IPS-NIHi7 (cell line): ENCODE measurements at regions not wholly inside any gene's neighbourhood (a gene's known extent, or its start where the extent isn't known, plus 50 kb on each side); places are given as distances from the start of the nearest gene placed in this dataset.

ENCODE experiments used
- DNase-seq: peaks from one replicate; pipeline ENCODE4 v3.0.0; 2012; ENCODE audit warnings: mixed read lengths; ENCODE audit errors: extremely low spot score

DNA sequence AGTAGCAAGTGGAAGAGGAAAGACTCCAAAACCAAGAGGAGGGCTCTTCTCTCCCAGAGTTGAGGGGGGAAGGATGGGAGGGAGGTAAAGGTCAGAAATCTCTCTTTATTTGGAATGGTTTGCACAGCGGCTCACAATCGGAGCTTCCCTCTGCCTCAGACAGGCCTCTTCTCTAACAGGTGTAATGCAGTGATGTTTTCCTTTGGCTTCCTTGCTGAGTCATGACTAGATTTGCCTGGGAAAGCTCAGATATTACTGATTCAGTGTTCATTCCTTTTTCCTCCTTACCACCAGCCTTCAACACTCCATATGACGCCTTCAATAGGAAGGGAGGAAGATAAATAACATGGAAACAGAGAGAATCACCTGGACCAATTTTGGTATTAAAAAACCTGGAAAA is 136.6 kb downstream of the RNF152 start:
- no peak for DNase-seq

DNA sequence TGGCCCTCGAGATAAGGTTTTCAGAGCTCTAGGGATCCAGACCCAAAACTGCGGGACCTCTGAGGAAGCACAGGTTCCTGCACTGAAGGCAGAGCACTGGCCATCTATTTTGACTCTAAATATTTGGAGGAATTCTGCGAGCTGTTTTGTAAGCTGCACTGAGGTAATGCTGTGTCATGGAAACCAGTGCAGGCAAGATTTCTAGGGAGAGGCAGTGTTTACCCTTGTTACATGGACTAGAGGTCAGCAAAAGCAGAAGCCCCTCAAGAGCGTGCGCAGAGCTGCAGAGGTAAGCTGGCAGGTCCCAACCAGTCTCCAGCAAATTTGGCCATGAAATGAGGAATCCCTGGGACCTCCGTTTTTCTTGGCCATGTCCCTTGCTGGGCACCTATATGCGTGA is 137.3 kb downstream of the RNF152 start:
- no peak for DNase-seq

DNA sequence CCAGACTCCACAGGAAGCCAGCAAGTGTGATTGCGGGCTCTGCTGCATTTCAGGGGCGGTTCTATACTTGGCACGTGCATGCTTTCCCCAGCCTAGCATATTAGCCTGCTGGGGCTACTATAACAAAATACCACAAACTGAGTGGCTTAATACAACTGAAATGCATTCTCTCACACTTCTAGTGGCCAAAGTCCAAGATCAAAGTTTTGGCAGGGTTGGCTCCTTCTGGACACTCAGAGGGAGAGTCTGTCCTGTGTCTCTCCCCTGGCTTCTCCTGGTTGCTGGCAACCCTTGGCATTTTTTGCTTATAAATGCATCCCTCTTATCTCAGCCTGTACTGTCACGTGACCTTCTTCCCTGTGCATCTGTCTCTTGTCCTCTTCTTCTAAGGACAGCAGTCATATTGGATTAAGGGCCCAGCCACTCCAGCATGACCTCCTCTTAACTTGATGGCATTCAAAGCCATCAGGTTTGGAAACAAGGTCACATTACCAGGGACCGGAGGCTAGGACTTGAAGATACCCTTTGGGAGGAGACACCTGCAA is 138.7 kb downstream of the RNF152 start:
- no peak for DNase-seq

DNA sequence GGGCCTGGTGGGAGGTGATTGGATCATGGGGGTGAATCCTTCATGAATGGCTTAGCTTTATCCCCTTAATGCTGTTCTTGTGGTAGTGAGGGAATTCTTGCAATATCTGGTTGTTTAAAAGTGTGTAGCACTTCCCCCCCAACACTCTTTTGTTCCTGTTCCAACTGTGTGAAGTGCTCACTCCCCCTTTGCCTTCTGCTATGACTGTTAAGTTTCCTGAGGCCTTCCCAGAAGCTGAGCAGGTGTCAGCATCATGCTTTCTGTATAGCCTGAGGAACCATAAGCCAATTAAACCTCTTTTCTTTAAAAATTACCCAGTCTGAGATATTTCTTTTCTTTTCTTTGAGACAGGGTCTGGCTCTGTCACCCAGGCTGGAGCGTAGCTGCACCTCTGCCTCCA is 139.4 kb downstream of the RNF152 start:
- DNase-seq = no peak

DNA sequence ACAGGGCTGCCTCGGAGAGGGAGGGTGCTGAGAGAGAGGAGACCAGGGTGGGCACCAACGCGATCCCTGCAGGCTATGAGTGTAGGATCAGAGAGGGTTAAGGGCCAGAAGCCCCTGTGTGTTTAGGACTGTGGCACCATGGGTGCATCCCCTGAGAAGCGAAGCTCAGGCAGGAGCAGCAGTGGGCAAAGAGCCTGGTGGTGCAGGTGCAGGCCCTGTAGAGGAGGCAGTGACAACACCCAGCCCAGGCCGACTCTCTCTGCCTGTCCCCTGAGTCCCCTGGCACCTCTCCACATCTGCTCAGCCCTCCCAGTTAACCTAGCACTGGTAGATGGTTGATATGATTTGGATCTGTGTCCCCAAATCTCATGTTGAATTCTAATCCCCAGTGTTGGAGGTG is 139.8 kb downstream of the RNF152 start:
- DNase-seq = no peak

DNA sequence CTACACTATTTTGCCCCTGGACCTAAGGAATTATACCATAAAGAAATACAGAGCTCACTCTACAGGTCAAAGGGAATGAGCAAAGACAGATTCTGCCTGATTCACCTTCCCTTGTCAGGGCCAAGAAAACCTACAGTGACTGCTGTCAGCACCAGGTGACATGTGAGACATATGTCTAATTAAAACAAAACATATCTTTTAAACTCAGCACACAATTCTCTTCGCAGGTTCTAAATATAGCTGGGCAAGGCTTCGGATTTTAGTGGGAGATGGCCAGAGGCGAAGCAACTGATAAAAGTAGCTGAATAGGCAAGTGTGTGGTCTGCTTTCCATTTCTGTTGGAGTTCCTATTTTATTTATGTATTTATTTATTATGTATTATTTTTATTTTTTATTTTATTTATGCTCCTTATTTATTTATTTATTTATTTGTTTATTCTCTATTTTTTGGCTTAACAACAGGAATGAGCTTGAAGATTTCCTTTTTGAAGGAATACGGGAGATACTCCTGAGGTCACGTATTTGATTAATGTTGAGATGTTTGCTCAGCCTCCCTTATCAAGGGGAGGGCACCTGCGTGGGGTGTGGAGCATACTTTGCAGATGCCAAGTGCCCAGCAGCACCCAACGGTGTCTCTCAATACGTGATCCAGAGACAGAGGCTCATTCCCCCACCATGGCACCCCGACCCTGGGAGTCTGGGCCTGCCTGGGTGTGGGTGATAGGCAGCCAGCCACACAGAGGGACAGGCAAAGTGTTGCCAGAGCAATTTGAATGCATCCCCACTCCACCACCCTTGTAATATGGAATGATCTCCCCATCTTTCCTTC is 141.8 kb downstream of the RNF152 start:
- DNase-seq = no peak

DNA sequence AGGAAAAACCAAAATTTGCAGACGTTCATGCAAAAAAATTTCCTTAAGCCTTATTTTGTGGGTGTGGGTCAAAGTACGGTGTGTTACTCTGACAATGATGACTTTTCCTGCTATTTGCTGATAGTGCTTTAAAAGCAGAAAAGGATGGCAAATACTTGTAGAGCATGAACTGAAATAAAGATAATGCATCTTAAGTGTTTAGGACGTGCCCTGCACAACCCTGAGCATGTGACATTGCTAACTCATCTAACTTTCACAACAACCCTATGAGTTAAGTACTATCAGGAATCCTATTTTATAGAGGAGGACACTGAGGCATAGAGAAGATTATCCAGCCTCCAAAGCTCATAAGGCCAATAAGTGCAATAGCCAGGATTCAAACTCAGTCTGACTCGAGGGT is 143.3 kb downstream of the RNF152 start:
- no peak for DNase-seq

DNA sequence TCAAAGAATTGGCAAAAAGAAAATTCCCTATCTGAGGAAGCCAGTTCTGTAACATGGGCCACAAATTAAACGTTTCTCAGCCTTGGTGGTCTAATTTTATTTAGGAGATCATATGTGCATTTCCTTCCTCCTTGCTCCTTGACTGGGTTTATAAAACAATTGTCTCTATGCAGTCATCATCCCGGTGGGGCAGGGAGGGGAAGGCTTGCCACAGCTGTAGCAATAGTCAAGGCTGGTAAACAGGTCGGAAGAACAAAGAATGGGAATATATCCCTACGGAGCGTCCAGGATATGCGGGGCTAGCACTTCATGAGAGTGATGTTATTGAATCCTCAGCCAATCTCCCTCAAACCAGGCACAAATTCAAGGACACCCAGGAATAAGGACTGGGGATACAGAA is 143.8 kb downstream of the RNF152 start:
- DNase-seq = no peak

DNA sequence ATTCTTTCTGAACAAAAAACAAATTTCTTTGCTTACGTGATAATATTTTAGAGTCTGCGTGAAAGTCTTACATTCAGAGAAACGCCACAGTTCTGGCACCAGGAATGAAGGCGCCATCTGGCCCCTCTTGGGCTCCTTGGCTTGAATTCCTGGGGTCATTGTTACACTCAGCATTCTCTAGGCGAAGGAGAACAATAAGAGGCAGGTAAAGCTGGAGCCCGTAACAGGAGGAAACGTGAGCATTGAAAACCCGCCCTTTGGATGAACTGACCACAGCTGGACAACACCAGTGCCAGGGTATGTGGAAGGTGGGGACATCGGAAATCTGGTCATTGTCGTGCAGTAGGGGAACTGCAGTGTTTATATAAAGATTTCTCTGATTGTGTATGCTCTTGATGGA is 144.8 kb downstream of the RNF152 start:
- DNase-seq = no peak

DNA sequence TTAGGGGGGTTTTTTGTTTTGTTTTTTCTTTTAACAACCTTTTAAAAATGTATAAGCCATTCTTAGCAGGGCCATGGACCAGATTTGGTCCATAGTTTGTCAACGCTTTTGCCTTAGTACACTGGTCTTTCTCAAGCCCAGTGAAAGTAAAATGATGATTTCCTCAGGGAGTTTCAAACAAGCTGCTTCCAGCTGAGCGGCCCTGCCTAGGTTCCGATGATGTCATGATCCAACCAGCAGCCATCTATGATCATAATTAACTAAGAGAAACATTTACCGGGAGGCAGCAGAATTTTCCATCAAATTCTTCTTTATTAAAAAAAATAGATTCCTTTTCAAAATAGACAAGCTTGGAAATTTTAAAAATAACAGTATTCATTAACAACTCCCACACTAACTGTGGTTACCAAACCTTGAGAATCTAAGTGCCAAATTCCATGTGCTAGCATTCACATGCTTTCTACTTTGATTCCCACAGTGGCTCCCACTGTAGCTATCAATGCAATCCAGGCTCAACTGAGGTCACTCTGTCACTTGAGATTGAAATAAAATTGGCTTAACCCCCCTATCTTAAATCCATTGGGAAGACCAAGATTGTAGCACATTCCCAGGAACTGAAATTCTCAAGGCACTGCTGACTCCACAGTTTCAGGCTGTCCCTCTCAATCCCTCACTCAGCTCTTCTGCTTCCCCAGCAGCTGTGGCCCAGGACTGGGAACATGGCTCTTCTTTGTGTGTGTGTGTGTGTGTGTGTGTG is 148.9 kb downstream of the RNF152 start:
- no peak for DNase-seq

DNA sequence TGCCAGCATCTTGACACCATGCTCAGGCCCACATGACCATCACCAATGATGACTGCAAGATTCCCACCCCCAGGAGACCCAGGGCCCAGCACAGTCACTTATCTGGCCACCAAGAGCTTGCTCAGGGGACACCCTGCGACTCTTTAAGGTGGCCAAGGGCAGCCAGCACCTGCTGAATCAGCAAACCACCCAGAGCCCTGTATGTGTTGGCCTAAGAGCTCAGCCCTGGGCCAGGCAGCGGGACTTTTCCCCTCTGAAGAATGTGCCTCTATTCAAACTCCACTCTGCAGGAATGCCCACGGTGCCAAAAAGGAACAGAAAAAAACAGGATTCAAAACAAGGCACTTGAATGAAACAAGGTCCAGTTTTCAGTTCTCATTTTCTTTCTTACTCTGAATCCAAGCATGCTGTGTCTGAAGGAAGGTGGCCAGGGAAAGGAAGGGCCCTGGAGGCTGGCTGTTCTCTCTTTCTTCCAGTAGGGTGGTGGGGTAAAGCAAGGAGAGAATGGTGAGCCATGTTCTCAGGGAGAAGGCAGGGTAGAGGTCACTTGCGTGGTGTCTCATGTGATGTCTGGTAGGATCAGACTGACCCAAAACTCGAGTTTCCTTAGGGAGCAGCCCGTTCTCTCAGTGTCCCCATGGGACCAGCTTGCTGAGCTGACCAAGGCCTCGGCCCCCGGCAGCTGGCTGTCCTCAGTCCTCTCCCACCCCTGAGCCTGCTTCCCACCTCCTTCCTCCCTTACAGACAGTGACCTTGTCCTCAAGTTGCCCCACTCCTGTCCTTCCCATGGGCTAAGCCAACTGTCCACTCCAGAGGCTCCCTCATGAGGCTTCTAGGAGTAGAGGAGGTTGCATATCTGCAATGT is 150.0 kb downstream of the RNF152 start:
- DNase-seq = no peak

DNA sequence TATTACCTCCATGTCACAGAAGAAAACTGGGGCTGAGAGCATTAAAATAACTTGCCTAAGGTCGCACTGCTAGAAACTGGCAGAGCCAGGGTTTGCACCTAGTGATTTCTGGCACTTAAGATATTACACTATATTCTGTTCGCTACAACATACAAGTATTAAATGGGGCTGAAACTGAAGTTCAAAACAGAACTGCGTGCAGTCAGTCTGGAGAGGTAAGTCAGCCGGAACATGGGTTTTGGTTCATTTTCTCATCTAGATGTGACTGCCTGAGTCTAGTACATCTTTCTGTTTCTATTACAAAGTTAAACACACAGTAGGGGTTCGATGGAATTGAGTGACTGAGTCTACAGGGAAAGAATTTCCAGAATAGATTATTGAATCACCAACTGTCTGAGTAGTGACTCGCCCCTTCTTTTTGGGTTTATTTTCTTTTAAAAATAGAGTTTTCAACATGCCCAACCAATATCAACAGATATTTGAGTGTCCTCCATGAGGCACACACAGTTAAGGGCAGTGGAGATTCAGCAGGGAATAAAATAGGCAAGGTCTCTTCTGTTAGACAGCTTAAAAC is 150.8 kb downstream of the RNF152 start:
- DNase-seq = no peak

DNA sequence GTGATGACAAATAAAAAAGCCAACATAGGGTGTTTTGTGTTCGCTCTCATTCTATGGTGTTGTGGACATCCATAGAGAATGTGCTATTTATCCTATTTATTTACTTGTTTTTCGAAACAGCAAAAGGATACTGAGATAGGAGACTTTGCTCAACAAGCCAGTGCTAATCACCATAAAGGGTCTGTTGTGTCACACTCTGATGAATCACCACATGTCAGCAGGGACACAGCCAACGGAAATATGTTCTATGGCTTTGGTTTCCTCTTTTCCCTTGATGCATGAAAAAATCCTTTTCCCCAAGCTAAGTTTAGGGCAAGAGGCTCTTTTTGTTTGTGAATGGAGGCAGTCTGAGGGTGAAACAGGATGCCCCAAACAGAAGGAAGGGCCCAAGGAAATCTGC is 154.3 kb downstream of the RNF152 start:
- no peak for DNase-seq

DNA sequence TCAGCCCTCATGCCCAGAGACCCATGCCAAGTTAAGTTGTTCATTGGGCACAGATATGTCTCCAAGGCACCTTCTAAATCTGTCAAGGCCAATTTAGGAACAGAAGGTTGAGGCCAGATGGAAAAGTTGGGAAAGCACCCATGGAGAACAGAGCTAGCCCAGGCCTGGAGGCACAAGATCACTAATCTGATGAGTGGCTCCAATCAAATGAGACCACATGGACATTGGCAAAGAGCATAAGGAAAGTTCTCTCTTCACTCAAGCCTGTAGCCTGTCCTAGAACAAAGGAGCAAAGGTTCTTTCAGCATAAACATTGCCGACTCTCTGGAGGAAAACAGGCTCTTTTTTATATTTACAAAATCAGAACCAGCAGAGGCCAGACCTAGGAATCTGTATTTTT is 154.8 kb downstream of the RNF152 start:
- DNase-seq = no peak

DNA sequence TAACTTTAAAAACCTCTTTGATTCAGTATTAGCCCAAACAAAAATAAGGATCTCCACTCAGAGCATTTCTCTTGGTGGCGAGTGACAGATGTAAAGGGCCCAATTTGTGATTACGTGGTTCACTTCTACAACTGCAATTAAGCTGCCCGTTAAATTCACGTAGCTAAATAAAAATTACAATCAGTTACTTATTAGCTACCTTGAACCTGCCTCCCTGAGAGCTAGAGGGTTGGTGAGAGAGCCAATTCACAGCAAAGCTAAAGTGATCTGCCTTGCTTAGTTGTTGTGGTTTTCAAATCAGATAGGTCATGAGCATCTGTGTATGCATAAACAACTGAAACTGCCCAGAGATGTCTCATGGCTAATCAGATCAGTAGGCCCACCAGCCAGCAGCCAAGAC is 156.7 kb downstream of the RNF152 start:
- no peak for DNase-seq

DNA sequence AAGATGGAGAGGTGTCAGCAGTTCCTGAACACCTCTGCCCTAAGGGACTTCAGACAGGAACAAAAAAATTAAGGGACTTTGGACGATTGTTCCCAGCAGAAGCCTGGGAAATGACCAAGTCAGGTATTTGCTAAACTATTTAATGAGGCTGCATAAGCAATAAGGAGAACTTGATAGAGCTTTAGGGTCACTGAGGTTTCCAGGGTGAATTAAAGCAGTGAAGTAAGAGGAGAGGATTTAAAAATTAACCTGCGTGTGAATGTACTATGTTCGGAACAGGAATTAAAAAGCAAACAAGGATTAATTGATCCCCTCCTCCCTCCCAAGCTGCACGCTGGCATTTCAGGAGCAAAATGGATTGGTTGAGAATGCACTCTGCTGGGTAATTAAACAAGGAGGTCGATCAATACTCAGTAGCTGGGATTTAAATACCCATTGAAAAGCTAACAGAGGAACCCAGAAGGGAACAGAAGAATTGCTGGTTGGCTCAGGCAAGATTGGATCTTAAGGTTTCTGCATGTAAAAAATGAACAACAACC is 157.2 kb downstream of the RNF152 start:
- no peak for DNase-seq

DNA sequence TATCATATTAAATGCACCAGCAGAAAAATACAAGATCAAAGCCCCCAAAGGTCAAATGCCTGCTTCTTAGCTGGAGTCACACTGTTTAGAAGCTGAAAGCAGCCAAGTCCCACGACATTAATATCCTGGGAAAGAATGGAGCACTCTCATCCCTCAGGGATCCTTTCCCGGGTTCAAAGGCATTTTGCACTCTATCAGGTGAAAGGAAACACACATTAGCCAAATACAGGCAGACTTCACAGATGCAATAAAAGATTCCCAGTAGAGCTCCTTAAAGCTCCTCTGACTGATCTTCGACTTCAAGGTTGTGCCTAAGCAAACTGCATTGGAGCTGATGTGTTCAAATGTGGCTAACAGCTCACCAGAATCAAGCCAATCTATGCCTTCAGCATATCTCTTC is 158.4 kb downstream of the RNF152 start:
- no peak for DNase-seq

DNA sequence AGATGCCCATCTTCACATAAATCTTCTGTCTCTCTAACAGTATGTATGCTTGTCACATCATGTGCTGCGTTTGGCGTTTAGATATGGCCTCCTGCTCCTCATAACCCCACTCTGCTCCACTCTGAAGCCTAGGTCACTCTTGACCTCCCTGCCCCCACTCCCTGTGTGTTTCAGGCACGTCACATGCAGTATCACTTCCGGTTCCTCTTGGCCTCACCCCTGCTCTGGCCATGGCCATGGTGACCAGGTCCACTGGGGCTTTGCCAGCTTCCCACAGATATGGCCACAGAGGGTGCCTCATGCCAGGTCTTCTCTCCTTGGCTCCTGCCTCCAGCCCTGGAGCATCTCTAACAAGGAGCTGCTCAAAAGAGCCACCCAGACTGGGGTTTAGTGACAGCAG is 160.0 kb downstream of the RNF152 start:
- no peak for DNase-seq

DNA sequence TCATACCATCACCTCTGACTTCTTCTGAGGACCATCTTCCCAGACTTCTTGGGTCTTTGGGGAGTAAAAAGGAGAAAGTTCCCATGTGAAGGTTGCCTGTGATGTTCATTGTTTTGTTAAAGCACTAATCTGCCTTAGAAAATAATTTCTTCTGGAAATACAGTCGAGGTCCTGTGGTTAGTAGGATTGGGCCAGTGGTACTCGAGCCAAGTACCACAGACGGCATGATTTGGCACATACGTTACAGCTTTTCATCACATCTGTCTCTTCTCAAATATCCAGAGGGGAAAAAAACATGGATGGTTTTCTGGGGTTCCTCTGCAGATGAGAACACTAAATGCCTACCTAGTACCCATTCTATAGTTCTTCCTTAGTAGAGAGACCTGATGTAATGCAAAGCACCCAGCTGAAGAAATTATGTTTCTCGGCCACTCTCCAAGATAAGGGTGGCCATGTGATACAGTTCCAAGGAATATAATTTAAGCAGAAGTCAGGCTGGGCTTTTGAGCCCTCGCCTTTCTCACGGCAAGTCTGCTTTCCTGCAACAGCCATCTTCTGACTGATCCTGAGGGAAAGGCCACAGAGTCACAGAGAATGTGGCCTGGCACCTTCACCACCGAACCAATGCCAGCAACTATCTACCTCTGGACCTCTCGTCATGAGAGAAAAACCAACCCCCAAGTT is 161.0 kb downstream of the RNF152 start:
- no peak for DNase-seq

DNA sequence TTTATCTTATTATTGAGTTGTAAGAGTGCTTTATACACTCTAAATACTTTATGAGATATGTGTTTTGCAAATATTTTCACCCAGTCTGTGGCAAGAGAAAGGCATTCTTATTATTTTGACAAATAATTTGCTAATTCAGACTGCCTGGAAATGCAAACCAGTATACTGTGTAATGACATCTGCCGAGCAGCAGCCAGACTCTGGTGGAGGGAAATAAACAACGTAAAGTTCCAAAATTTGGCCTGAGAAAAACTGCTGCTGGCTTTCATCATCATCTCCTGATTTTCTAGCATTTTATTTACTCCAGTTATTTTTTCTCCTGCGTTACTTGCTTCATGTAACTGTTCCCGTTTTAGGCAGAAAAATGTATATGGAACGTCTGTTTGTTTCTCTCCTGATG is 161.6 kb downstream of the RNF152 start:
- DNase-seq = no peak

DNA sequence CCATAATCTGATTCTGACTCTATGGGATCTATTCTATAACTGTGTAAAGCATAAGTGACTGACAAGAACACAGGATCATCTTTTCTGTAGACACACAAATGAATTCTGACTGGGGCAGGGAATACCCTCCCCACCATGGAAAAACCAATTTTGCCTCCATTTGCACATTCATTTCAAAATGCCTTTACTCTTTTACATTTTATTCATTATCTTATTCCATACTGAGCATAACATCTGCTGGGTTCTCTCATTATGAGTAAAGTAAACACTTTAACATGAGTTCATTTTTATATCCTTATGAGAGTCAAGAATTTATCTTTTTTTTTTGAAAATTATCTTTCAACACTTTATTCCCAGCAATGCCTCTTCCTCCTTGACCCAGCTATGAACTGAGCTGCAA is 163.5 kb downstream of the RNF152 start:
- DNase-seq = no peak
